Astrocyte of the spinal cord (primary cell): ENCODE measurements at regions not wholly inside any gene's neighbourhood (a gene's known extent, or its start where the extent isn't known, plus 50 kb on each side); places are given as distances from the start of the nearest gene placed in this dataset.

Source experiments
- DNase-seq: peaks from one replicate; pipeline ENCODE4 v3.0.0; 2011; ENCODE audit warnings: low read depth, low spot score
- H3K4me3 ChIP-seq: 2 replicates; pipeline ENCODE4 v1.5.1; 2011; ENCODE audit warnings: low read depth, mild to moderate bottlenecking, low read length, moderate library complexity
- CTCF ChIP-seq: IDR thresholded peaks from 2 replicates; pipeline ENCODE4 v1.5.1; 2012; ENCODE audit warnings: low read depth, mild to moderate bottlenecking, low read length, inconsistent platforms
- in situ Hi-C: cut with HindIII; loops from 2 replicates; pipeline ENCODE4 v1.10.0; 2017; ENCODE audit warnings: low sequenced_read_pairs

DNA sequence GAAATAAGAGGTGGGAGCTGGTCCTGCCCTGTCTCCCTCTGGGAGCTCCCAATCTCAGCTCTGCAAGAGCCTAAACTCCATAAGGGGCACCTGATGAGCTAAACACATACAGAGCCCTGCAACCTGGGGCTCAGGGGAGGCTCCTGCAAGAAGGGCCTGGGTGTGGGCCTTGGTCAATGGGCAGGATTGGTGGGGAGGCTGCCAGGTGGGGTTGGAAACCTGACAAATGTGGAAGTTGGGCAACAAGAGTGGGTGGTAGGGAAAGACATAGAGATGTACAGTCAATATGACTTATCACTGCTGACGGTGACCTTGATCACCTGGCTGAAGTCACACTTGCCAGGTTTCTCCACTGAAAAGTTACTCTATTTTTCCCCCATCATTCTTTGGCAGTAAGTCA, 209.9 kb downstream of the TTC32 start:
- no peak for TF ChIP-seq CTCF
- in situ Hi-C loops = no loop called here
- no peak overlapping the region for H3K4me3 ChIP-seq
- no peak for DNase-seq

GRCh38 chr2:19690429-19690828, 211.4 kb downstream of the TTC32 start:
- H3K4me3 ChIP-seq = no peak overlapping the region
- no peak for TF ChIP-seq CTCF
- in situ Hi-C loops = no loop called here

GRCh38 chr2:19689646-19690168, 212.1 kb downstream of the TTC32 start:
- in situ Hi-C loops = no loop called here
- no peak for TF ChIP-seq CTCF
- DNase-seq = no peak
- no peak overlapping the region for H3K4me3 ChIP-seq

More at GRCh38 chr2:19690429-19690828, 211.4 kb downstream of the TTC32 start:
- DNase-seq = no peak

- in situ Hi-C loops = no loop called here
- no peak for DNase-seq
- TF ChIP-seq CTCF = no peak
- H3K4me3 ChIP-seq = no peak overlapping the region
These were observed 213.7 kb downstream of the TTC32 start for GRCh38 chr2:19688059-19688458.

- TF ChIP-seq CTCF = no peak
- no peak overlapping the region for H3K4me3 ChIP-seq
- no peak for DNase-seq
- in situ Hi-C loops = no loop called here
These were observed 214.6 kb downstream of the TTC32 start for GRCh38 chr2:19687017-19687659.

GRCh38 chr2:19686439-19686838, 215.3 kb downstream of the TTC32 start:
- no peak for DNase-seq
- no peak for TF ChIP-seq CTCF
- in situ Hi-C loops = no loop called here
- no peak overlapping the region for H3K4me3 ChIP-seq
